GM21528 (cell line): ENCODE measurements at regions not wholly inside any gene's neighbourhood (a gene's known extent, or its start where the extent isn't known, plus 50 kb on each side); places are given as distances from the start of the nearest gene placed in this dataset.
"Not testable (repeated sequence)": the region's sequence is repeated elsewhere in the genome, so short reads cannot be mapped to it uniquely, and the experiment has no call there.

Experiments used
- ATAC-seq: cut with Tn5 transposase; IDR thresholded peaks from one replicate; pipeline ENCODE4 v1.9.1; 2021; ENCODE audit warnings: mild to moderate bottlenecking, moderate library complexity; ENCODE audit not compliant: unreplicated experiment, low FRiP score

GRCh38 chr18:29960539-29960938, 1082.0 kb downstream of the DSC3 start:
- ATAC-seq = no peak

GRCh38 chr18:29930231-29930630, 1112.3 kb downstream of the DSC3 start:
- no peak for ATAC-seq

GRCh38 chr18:29928081-29928480, 1114.5 kb downstream of the DSC3 start:
- no peak for ATAC-seq

- ATAC-seq = no peak
Measured at GRCh38 chr18:29925566-29925965, 1117.0 kb downstream of the DSC3 start.

- no peak for ATAC-seq
Measured at GRCh38 chr18:29912351-29912750, 1130.2 kb downstream of the DSC3 start.

- no peak for ATAC-seq
Measured at GRCh38 chr18:29892960-29893558, 1149.5 kb downstream of the DSC3 start.

- ATAC-seq = no peak
Measured at GRCh38 chr18:29883114-29883513, 1159.4 kb downstream of the DSC3 start.

- ATAC-seq = no peak
Measured at GRCh38 chr18:29882620-29883019, 1159.9 kb downstream of the DSC3 start.

GRCh38 chr18:29879763-29880162, 1162.8 kb downstream of the DSC3 start:
- no peak for ATAC-seq

- ATAC-seq = no peak
Measured at GRCh38 chr18:29874519-29875098, 1167.9 kb downstream of the DSC3 start.

GRCh38 chr18:29873211-29873610, 1169.3 kb downstream of the DSC3 start:
- no peak for ATAC-seq

- no peak for ATAC-seq
Measured at GRCh38 chr18:29871246-29871645, 1171.3 kb downstream of the DSC3 start.

GRCh38 chr18:29862824-29863223, 1179.7 kb downstream of the DSC3 start:
- ATAC-seq = no peak

GRCh38 chr18:29855637-29856036, 1186.9 kb downstream of the DSC3 start:
- no peak for ATAC-seq

- ATAC-seq = no peak
Measured at GRCh38 chr18:29853126-29853525, 1189.4 kb downstream of the DSC3 start.

- ATAC-seq = no peak
Measured at GRCh38 chr18:29849144-29849543, 1193.4 kb downstream of the DSC3 start.

GRCh38 chr18:29841631-29842030, 1200.9 kb downstream of the DSC3 start:
- ATAC-seq = no peak

- no peak for ATAC-seq
Measured at GRCh38 chr18:29840089-29840488, 1202.5 kb downstream of the DSC3 start.

- ATAC-seq = not testable (repeated sequence)
Measured at GRCh38 chr18:29838961-29839360, 1203.6 kb downstream of the DSC3 start.

- ATAC-seq = no peak
Measured at GRCh38 chr18:29838556-29838955, 1204.0 kb downstream of the DSC3 start.

- ATAC-seq = no peak
Measured at GRCh38 chr18:29823671-29824070, 1218.9 kb downstream of the DSC3 start.

- ATAC-seq = no peak
Measured at GRCh38 chr18:29821544-29821943, 1221.0 kb downstream of the DSC3 start.

- ATAC-seq = no peak
Measured at GRCh38 chr18:29811519-29811918, 1231.0 kb downstream of the DSC3 start.
